ENCODE measurements at regions not wholly inside any gene's neighbourhood (a gene's known extent, or its start where the extent isn't known, plus 50 kb on each side); places are given as distances from the start of the nearest gene placed in this dataset.

- H3K27ac ChIP-seq (ENCODE audit: low read depth, low read length), result no peak overlapping the region
- H3K27me3 ChIP-seq (ENCODE audit: control insufficient read depth, insufficient read depth, low read length), result no peaks in the 10 kb centered on the region
- H3K4me3 ChIP-seq (ENCODE audit: low read depth, low read length), result no peak overlapping the region
- H3K36me3 ChIP-seq (ENCODE audit: control insufficient read depth, insufficient read depth, low read length), result no peaks in the 10 kb centered on the region
- no peaks in the 10 kb centered on the region for H3K9me3 ChIP-seq (ENCODE audit: control insufficient read depth, insufficient read depth, low read length)
- H3K4me1 ChIP-seq (ENCODE audit: control insufficient read depth, insufficient read depth, low read length), result no peaks in the 10 kb centered on the region
- no peak overlapping the region for H3K9ac ChIP-seq (ENCODE audit: low read depth, low read length)
Observed at GRCh38 chr16:79523971-79524370, 76.6 kb downstream of the MAF start.

- H3K27me3 ChIP-seq (ENCODE audit: control insufficient read depth, insufficient read depth, low read length), result no peaks in the 10 kb centered on the region
- no peak overlapping the region for H3K9ac ChIP-seq (ENCODE audit: low read depth, low read length)
- no peaks in the 10 kb centered on the region for H3K9me3 ChIP-seq (ENCODE audit: control insufficient read depth, insufficient read depth, low read length)
- H3K4me3 ChIP-seq (ENCODE audit: low read depth, low read length), result no peak overlapping the region
- H3K4me1 ChIP-seq (ENCODE audit: control insufficient read depth, insufficient read depth, low read length), result no peaks in the 10 kb centered on the region
- no peak overlapping the region for H3K27ac ChIP-seq (ENCODE audit: low read depth, low read length)
- no peaks in the 10 kb centered on the region for H3K36me3 ChIP-seq (ENCODE audit: control insufficient read depth, insufficient read depth, low read length)
Observed at GRCh38 chr16:79519448-79519847, 81.1 kb downstream of the MAF start.

- Histone ChIP-seq H3K36me3 (ENCODE audit: control insufficient read depth, insufficient read depth, low read length) (no peaks in the 10 kb centered on the region), H3K27ac (ENCODE audit: low read depth, low read length) (no peak overlapping the region), H3K27me3 (ENCODE audit: control insufficient read depth, insufficient read depth, low read length) (no peaks in the 10 kb centered on the region), H3K9ac (ENCODE audit: low read depth, low read length) (no peak overlapping the region), H3K4me1 (ENCODE audit: control insufficient read depth, insufficient read depth, low read length) (no peaks in the 10 kb centered on the region), H3K9me3 (ENCODE audit: control insufficient read depth, insufficient read depth, low read length) (no peaks in the 10 kb centered on the region), H3K4me3 (ENCODE audit: low read depth, low read length) (no peak overlapping the region)
Observed at GRCh38 chr16:79517156-79517555, 83.4 kb downstream of the MAF start.

- no peaks in the 10 kb centered on the region; the same call in 1 of the 2 replicates for H3K4me1 ChIP-seq (ENCODE audit: control insufficient read depth, insufficient read depth, low read length)
- H3K36me3 ChIP-seq (ENCODE audit: control insufficient read depth, insufficient read depth, low read length), result no peaks in the 10 kb centered on the region
Observed at GRCh38 chr16:79510879-79511278, 89.7 kb downstream of the MAF start.

GRCh38 chr16:79509906-79510305 is 90.6 kb downstream of the MAF start:
- H3K9me3 ChIP-seq (ENCODE audit: control insufficient read depth, insufficient read depth, low read length), result no peaks in the 10 kb centered on the region
- no peak overlapping the region for H3K27ac ChIP-seq (ENCODE audit: low read depth, low read length)
- no peaks in the 10 kb centered on the region for H3K27me3 ChIP-seq (ENCODE audit: control insufficient read depth, insufficient read depth, low read length)
- H3K4me1 ChIP-seq (ENCODE audit: control insufficient read depth, insufficient read depth, low read length), result no peaks in the 10 kb centered on the region; the same call in 1 of the 2 replicates
- H3K4me3 ChIP-seq (ENCODE audit: low read depth, low read length), result no peak overlapping the region
- no peak overlapping the region for H3K9ac ChIP-seq (ENCODE audit: low read depth, low read length)
- no peaks in the 10 kb centered on the region for H3K36me3 ChIP-seq (ENCODE audit: control insufficient read depth, insufficient read depth, low read length)

More at GRCh38 chr16:79510879-79511278, 89.7 kb downstream of the MAF start:
- H3K4me3 ChIP-seq (ENCODE audit: low read depth, low read length), result no peak overlapping the region
- no peaks in the 10 kb centered on the region for H3K27me3 ChIP-seq (ENCODE audit: control insufficient read depth, insufficient read depth, low read length)
- no peak overlapping the region for H3K27ac ChIP-seq (ENCODE audit: low read depth, low read length)
- no peak overlapping the region for H3K9ac ChIP-seq (ENCODE audit: low read depth, low read length)
- H3K9me3 ChIP-seq (ENCODE audit: control insufficient read depth, insufficient read depth, low read length), result no peaks in the 10 kb centered on the region

GRCh38 chr16:79509211-79509631 is 91.3 kb downstream of the MAF start:
- H3K27ac ChIP-seq (ENCODE audit: low read depth, low read length), result no peak overlapping the region
- no peaks in the 10 kb centered on the region for H3K27me3 ChIP-seq (ENCODE audit: control insufficient read depth, insufficient read depth, low read length)
- no peak overlapping the region for H3K9ac ChIP-seq (ENCODE audit: low read depth, low read length)
- H3K4me3 ChIP-seq (ENCODE audit: low read depth, low read length), result no peak overlapping the region
- no peaks in the 10 kb centered on the region; the same call in 1 of the 2 replicates for H3K4me1 ChIP-seq (ENCODE audit: control insufficient read depth, insufficient read depth, low read length)
- no peaks in the 10 kb centered on the region for H3K36me3 ChIP-seq (ENCODE audit: control insufficient read depth, insufficient read depth, low read length)
- no peaks in the 10 kb centered on the region for H3K9me3 ChIP-seq (ENCODE audit: control insufficient read depth, insufficient read depth, low read length)

GRCh38 chr16:79508294-79508693 is 92.2 kb downstream of the MAF start:
- Histone ChIP-seq H3K36me3 (ENCODE audit: control insufficient read depth, insufficient read depth, low read length) (no peaks in the 10 kb centered on the region), H3K9ac (ENCODE audit: low read depth, low read length) (no peak overlapping the region)

GRCh38 chr16:79505344-79505743 is 95.2 kb downstream of the MAF start:
- Histone ChIP-seq H3K4me3 (ENCODE audit: low read depth, low read length) (no peak overlapping the region), H3K27ac (ENCODE audit: low read depth, low read length) (no peak overlapping the region), H3K9me3 (ENCODE audit: control insufficient read depth, insufficient read depth, low read length) (no peaks in the 10 kb centered on the region), H3K27me3 (ENCODE audit: control insufficient read depth, insufficient read depth, low read length) (no peaks in the 10 kb centered on the region), H3K4me1 (ENCODE audit: control insufficient read depth, insufficient read depth, low read length) (no peaks in the 10 kb centered on the region; the same call in 1 of the 2 replicates), H3K36me3 (ENCODE audit: control insufficient read depth, insufficient read depth, low read length) (no peaks in the 10 kb centered on the region), H3K9ac (ENCODE audit: low read depth, low read length) (no peak overlapping the region)

More at GRCh38 chr16:79508294-79508693, 92.2 kb downstream of the MAF start:
- no peak overlapping the region for H3K27ac ChIP-seq (ENCODE audit: low read depth, low read length)
- no peaks in the 10 kb centered on the region for H3K9me3 ChIP-seq (ENCODE audit: control insufficient read depth, insufficient read depth, low read length)
- H3K27me3 ChIP-seq (ENCODE audit: control insufficient read depth, insufficient read depth, low read length), result no peaks in the 10 kb centered on the region
- H3K4me1 ChIP-seq (ENCODE audit: control insufficient read depth, insufficient read depth, low read length), result no peaks in the 10 kb centered on the region; the same call in 1 of the 2 replicates
- H3K4me3 ChIP-seq (ENCODE audit: low read depth, low read length), result no peak overlapping the region

- H3K27me3 ChIP-seq (ENCODE audit: control insufficient read depth, insufficient read depth, low read length), result no peaks in the 10 kb centered on the region
- no peak overlapping the region for H3K4me3 ChIP-seq (ENCODE audit: low read depth, low read length)
- H3K9ac ChIP-seq (ENCODE audit: low read depth, low read length), result no peak overlapping the region
- no peaks in the 10 kb centered on the region for H3K4me1 ChIP-seq (ENCODE audit: control insufficient read depth, insufficient read depth, low read length)
- H3K9me3 ChIP-seq (ENCODE audit: control insufficient read depth, insufficient read depth, low read length), result no peaks in the 10 kb centered on the region
- H3K36me3 ChIP-seq (ENCODE audit: control insufficient read depth, insufficient read depth, low read length), result no peaks in the 10 kb centered on the region
- H3K27ac ChIP-seq (ENCODE audit: low read depth, low read length), result no peak overlapping the region
Observed at GRCh38 chr16:79503511-79503910, 97.0 kb downstream of the MAF start.

- Histone ChIP-seq H3K9ac (ENCODE audit: low read depth, low read length) (no peak overlapping the region), H3K9me3 (ENCODE audit: control insufficient read depth, insufficient read depth, low read length) (no peaks in the 10 kb centered on the region), H3K27ac (ENCODE audit: low read depth, low read length) (no peak overlapping the region), H3K27me3 (ENCODE audit: control insufficient read depth, insufficient read depth, low read length) (no peaks in the 10 kb centered on the region), H3K4me3 (ENCODE audit: low read depth, low read length) (no peak overlapping the region), H3K4me1 (ENCODE audit: control insufficient read depth, insufficient read depth, low read length) (no peaks in the 10 kb centered on the region), H3K36me3 (ENCODE audit: control insufficient read depth, insufficient read depth, low read length) (no peaks in the 10 kb centered on the region)
Observed at GRCh38 chr16:79501446-79501845, 99.1 kb downstream of the MAF start.

GRCh38 chr16:79500866-79501265 is 99.7 kb downstream of the MAF start:
- Histone ChIP-seq H3K9ac (ENCODE audit: low read depth, low read length) (no peak overlapping the region), H3K9me3 (ENCODE audit: control insufficient read depth, insufficient read depth, low read length) (no peaks in the 10 kb centered on the region), H3K4me1 (ENCODE audit: control insufficient read depth, insufficient read depth, low read length) (no peaks in the 10 kb centered on the region), H3K27ac (ENCODE audit: low read depth, low read length) (no peak overlapping the region), H3K27me3 (ENCODE audit: control insufficient read depth, insufficient read depth, low read length) (no peaks in the 10 kb centered on the region), H3K36me3 (ENCODE audit: control insufficient read depth, insufficient read depth, low read length) (no peaks in the 10 kb centered on the region), H3K4me3 (ENCODE audit: low read depth, low read length) (no peak overlapping the region)

- no peak overlapping the region for H3K27ac ChIP-seq (ENCODE audit: low read depth, low read length)
- H3K4me3 ChIP-seq (ENCODE audit: low read depth, low read length), result no peak overlapping the region
- H3K4me1 ChIP-seq (ENCODE audit: control insufficient read depth, insufficient read depth, low read length), result no peaks in the 10 kb centered on the region
- no peaks in the 10 kb centered on the region for H3K36me3 ChIP-seq (ENCODE audit: control insufficient read depth, insufficient read depth, low read length)
- no peak overlapping the region for H3K9ac ChIP-seq (ENCODE audit: low read depth, low read length)
- H3K27me3 ChIP-seq (ENCODE audit: control insufficient read depth, insufficient read depth, low read length), result no peaks in the 10 kb centered on the region
- no peaks in the 10 kb centered on the region for H3K9me3 ChIP-seq (ENCODE audit: control insufficient read depth, insufficient read depth, low read length)
Observed at GRCh38 chr16:79500286-79500685, 100.3 kb downstream of the MAF start.
